CD4-positive, alpha-beta T cell treated with Interleukin-17A for 4 hours (primary cell): ENCODE measurements at regions not wholly inside any gene's neighbourhood (a gene's known extent, or its start where the extent isn't known, plus 50 kb on each side); places are given as distances from the start of the nearest gene placed in this dataset.

ENCODE experiments used
- DNase-seq: peaks from one replicate; pipeline ENCODE4 v3.0.0-alpha.2; 2020; ENCODE audit warnings: mixed read lengths

GRCh38 chr16:51892293-51893007, 654.5 kb downstream of the TOX3 start:
- DNase-seq = no peak

DNA sequence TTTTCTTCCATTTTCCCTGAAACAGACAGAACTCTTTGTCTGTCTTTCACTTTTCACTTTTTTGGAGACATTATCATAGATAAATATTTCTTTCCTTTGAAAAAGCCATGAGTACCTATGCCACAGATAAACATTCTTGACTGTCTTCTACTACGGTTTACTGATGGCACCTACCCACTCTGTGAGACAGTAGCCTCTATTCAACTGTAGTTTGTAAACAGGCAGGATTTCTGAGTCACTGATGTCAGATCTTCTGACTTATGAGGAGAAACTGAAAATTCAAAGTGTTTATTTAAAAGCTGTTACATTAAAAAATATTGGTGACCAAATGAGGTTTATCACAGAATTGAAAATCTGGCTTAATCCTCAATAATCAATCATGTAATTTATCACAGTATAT, 658.4 kb downstream of the TOX3 start:
- DNase-seq = no peak

GRCh38 chr16:51888016-51888415, 658.9 kb downstream of the TOX3 start:
- DNase-seq = no peak

- DNase-seq = no peak
These were observed 660.5 kb downstream of the TOX3 start for GRCh38 chr16:51886456-51886855.

GRCh38 chr16:51884773-51885172, 662.2 kb downstream of the TOX3 start:
- DNase-seq = no peak

- no peak for DNase-seq
These were observed 665.2 kb downstream of the TOX3 start for GRCh38 chr16:51881731-51882130.

DNA sequence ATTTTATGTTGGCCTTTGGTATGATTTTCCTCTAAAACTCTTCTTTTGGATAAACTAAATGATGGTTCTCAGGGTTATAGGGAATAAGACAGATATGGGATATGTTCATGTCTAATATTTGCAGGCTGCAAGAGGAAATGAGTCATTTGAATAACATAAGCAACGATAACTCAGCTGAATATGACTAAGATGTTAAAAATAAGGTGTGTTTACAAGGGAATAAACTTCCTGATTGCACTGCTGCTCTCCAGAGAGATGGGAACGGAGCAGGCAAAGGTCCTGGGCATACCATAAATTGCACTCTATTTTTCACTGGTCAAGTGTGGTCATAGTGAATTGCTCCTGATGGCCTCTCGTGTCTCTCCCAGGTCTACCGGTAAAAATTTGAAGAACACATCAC, 666.2 kb downstream of the TOX3 start:
- DNase-seq = no peak

DNA sequence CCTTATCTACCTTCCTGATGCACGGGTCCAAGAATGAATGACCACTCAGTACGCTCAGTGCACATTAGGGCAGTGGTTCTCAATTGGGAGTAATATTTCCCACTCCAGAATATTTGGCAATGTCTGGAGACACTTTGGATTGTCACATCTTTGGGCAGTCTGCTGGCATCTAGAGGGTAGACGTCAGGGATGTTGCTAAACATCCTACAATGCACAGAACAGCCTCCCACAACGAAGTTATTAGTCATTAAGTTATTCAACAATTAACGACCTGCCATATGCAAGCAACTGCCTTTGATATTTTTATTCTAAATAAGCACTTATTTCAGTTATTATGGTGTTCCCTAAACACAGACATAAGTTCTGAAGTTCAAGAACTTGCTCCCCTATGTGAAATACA, 669.3 kb downstream of the TOX3 start:
- no peak for DNase-seq

- no peak for DNase-seq
These were observed 670.0 kb downstream of the TOX3 start for GRCh38 chr16:51876934-51877333.

- DNase-seq = no peak
These were observed 670.4 kb downstream of the TOX3 start for GRCh38 chr16:51876601-51876875.

- no peak for DNase-seq
These were observed 670.9 kb downstream of the TOX3 start for GRCh38 chr16:51875834-51876600.

GRCh38 chr16:51872524-51872923, 674.4 kb downstream of the TOX3 start:
- DNase-seq = no peak

DNA sequence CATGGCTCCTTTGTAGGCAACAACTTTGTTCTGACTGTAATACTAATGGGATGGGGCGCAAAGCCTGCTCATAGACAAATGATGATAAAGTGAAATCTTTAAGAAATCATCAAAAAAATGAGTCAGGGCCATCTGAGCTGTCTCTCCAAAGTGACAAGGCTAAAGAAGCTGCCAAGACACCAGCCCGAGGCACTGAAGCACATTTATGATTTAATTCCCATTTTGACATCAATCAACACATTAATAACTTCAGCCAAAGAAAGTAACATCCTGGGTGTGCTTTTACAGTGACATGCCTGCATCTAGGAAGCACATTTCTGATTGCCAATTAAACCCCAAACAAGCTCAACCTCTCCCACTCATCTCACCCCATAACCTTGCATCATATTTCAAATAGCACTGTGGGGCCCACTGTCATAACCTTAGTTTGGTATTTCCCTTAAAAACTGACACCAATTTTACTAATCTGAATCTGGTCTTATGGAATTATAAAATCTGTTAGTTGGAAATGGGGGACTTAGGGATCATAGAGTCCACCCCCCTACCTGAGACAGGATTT, 676.6 kb downstream of the TOX3 start:
- no peak for DNase-seq

DNA sequence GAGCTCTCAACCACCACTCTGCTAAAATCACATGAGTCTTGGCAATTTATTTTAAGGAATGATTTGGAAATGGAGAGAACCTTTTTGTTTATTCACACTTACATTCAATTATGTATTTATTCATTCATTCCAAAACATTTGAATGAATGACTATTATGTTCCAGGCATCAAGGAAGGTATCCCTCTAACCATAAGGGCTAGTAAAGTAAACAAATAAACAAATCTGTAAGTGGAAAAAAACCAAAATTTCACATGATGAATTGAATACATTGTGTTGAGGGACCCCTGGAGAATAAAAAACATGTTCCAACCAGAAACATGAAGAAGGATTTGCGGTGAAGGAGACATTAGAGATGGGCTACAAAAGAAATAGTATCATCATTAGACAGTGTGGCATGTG, 677.8 kb downstream of the TOX3 start:
- DNase-seq = no peak

DNA sequence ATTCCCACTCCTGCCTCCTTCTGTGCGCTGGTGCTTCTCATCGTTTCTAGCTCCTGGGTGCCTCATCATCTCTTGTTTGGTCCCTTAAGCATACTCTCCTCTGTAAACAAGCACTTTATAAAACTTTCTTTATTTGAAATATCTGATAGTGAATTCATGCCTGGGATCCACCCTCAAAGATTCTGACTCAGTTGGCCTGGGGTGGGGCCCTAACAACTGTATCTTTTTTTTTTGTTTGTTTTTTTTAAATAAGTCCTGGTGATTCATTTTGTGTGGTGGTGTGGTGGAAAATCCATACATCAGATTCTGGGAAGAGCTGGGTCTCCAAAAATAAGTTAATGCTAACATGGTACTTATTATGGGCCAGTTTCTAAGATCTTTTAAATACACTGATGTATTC, 678.3 kb downstream of the TOX3 start:
- DNase-seq = no peak

DNA sequence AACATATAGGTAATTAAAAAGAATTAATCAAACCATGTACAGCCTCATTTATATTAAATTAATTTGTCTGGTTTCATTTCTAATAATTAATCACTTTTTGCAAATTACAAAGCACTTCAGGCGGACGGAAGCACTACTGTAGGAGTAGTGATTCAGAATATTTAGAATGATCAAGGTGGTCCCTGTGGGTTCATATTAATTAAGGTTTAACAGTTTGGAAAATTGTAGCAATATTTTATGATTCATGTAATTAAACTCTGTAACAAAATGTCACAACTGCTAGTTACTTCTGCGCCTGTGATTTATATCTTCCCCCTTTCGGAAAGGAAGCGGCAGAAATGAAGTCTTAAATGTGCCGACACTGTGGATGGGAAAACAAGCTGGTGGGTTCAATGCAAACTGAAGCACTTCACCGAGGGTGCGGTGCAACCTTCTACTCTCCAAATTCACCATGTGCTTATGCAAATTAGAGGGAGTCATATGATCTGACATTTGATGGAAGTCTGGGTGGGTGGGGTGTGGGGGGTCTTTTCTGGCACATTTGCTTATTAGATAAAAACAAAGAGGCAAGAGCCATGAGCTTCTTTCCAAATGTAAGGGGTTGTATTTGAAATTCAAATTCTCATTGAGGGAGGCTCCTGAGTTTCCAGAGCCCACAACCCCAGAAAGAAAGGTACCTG, 679.4 kb downstream of the TOX3 start:
- DNase-seq = no peak

- DNase-seq = no peak
These were observed 682.4 kb downstream of the TOX3 start for GRCh38 chr16:51864575-51864974.

- DNase-seq = no peak
These were observed 692.5 kb downstream of the TOX3 start for GRCh38 chr16:51854401-51854951.

GRCh38 chr16:51853586-51853985, 693.4 kb downstream of the TOX3 start:
- no peak for DNase-seq

DNA sequence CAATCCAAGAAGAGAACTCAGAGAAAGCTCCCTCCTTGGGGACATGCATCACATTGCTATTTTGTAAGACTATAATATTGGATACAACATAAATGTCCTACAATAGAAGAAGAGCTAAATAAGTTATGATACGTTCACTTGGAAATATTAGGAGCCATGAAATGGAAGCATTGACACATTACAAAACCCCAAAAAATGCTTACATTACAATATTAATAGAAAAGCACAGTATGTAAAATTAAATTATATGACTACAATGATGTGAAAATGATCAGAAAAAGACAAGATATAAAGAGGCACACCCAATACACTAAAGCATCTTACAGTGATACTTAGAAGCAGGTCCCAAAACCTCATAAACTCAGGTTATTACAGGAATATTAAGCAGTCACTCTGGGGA, 694.1 kb downstream of the TOX3 start:
- no peak for DNase-seq

DNA sequence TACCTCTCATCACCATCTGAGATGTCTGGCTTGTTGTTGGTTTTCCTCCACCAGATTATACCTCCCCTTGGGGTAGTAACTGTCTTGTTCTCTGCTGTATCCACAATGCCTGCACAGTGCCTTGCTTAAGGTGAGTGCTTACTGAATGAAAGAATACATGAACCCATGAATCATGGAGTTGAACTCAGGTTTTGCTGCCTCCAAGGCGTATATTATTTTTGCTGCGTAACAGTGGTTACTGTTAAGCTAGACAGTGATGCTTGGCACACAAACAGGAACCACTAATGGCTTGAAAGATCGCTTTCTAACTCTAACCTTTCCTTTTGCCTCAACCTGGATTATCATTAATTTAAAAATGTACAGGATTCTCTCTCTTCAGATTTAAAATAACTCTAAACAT, 695.8 kb downstream of the TOX3 start:
- DNase-seq = no peak

GRCh38 chr16:51849715-51850114, 697.2 kb downstream of the TOX3 start:
- DNase-seq = no peak

DNA sequence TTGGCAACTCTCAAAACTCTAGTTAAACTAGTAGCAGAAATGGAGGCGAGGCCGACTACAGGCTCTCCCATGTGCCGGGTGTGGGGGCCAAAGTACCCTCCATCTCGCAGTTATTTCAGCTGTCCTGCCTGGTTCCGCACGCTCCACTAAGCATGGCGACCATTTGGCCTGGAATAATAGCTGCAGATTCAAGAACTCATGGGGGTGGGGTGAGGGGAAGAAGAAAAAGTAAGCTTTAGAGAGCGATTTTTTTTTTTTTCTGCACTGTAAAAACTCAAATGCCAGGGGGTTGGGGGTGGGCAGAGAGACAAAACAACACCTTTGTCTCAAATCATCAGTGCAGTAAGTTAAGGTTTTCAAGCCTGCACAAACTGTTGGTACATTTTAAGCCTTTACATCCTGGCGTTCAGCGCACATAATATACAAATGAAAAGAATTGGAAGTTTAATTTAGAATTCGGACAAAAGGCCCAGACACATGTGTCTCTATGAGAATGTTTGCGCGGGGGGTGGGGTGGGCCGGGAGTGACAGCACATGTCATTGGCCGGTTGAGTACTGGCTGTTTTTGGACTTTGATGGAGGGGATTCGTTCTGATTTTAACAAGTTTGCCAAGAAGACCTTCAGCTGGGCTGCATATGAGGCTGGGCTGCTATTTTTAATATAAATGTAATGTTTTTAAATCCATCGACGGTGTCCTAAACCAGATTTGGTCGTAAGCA, 694.7 kb upstream of the SALL1 start:
- no peak for DNase-seq
